Type B pancreatic cell (in vitro differentiated cells): ENCODE measurements at regions not wholly inside any gene's neighbourhood (a gene's known extent, or its start where the extent isn't known, plus 50 kb on each side); places are given as distances from the start of the nearest gene placed in this dataset.
"Not testable (repeated sequence)": the region's sequence is repeated elsewhere in the genome, so short reads cannot be mapped to it uniquely, and the experiment has no call there.

ENCODE experiments used
- DNase-seq: peaks from one replicate; pipeline ENCODE4 v3.0.0; 2021; ENCODE audit warnings: mixed read lengths; ENCODE audit not compliant: unreplicated experiment; ENCODE audit errors: extremely low spot score
- H3K27ac Mint-ChIP-seq: 2 replicates; pipeline ENCODE4 v1.8.0; 2021; ENCODE audit warnings: mild to moderate bottlenecking, mixed read lengths
- H3K27me3 Mint-ChIP-seq: 2 replicates; pipeline ENCODE4 v1.8.0; 2021; ENCODE audit warnings: mixed read lengths
- H3K36me3 Mint-ChIP-seq: 2 replicates; pipeline ENCODE4 v1.8.0; 2021; ENCODE audit warnings: mixed read lengths
- H3K4me1 Mint-ChIP-seq: one replicate; pipeline ENCODE4 v1.8.0; 2021; ENCODE audit warnings: mixed read lengths; ENCODE audit not compliant: unreplicated experiment
- H3K4me3 Mint-ChIP-seq: 2 replicates; pipeline ENCODE4 v1.8.0; 2021; ENCODE audit warnings: mild to moderate bottlenecking, mixed read lengths
- H3K9me3 Mint-ChIP-seq: 2 replicates; pipeline ENCODE4 v1.8.0; 2021; ENCODE audit warnings: mixed read lengths
- TF ChIP-seq, protein P1 (sequence below): fragments of 200-600 bp; sonication (generic); conservative IDR thresholded peaks from 2 replicates; pipeline ENCODE4 v1.5.0; 2021; ENCODE audit warnings: antibody characterized with exemption, mild to moderate bottlenecking

DNA sequence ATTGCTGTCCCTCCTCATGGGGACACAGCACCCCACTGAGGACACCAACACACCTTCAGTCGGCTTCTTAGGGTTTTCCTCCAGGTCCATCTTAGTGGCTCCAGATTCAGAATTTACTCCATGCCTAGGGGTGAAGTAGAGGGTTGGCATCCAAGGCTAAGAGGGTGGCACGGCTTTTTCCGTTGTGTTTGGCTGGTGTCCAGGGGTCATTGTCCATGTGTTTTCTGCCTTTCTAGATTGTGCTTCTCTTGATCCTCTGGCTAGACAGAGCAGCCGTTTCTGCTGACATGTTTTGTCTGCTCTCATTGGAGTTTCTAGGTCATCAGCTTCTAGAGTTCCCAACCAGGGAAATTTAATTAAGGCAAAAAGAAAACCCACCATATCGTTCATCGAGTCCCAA lies 291.6 kb upstream of the CELF2 start:
- Mint-ChIP-seq H3K27me3 (peaks cover 6% of the 10 kb centered on the region), H3K4me3 (no peak overlapping the region), H3K36me3 (no peaks in the 10 kb centered on the region), H3K4me1 (no peaks in the 10 kb centered on the region), H3K27ac (no peak overlapping the region), H3K9me3 (no peaks in the 10 kb centered on the region)
- no peak for DNase-seq
- TF ChIP-seq, protein P1, sequence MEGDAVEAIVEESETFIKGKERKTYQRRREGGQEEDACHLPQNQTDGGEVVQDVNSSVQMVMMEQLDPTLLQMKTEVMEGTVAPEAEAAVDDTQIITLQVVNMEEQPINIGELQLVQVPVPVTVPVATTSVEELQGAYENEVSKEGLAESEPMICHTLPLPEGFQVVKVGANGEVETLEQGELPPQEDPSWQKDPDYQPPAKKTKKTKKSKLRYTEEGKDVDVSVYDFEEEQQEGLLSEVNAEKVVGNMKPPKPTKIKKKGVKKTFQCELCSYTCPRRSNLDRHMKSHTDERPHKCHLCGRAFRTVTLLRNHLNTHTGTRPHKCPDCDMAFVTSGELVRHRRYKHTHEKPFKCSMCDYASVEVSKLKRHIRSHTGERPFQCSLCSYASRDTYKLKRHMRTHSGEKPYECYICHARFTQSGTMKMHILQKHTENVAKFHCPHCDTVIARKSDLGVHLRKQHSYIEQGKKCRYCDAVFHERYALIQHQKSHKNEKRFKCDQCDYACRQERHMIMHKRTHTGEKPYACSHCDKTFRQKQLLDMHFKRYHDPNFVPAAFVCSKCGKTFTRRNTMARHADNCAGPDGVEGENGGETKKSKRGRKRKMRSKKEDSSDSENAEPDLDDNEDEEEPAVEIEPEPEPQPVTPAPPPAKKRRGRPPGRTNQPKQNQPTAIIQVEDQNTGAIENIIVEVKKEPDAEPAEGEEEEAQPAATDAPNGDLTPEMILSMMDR = no peak

- not testable (repeated sequence) for DNase-seq, H3K4me1 Mint-ChIP-seq, H3K9me3 Mint-ChIP-seq, H3K4me3 Mint-ChIP-seq, H3K27ac Mint-ChIP-seq, H3K36me3 Mint-ChIP-seq, H3K27me3 Mint-ChIP-seq
Measured at GRCh38 chr10:10727411-10727810, 290.3 kb upstream of the CELF2 start.

GRCh38 chr10:10727812-10728211 lies 289.9 kb upstream of the CELF2 start:
- H3K27ac Mint-ChIP-seq = no peak overlapping the region
- no peaks in the 10 kb centered on the region for H3K36me3 Mint-ChIP-seq
- peaks cover 6% of the 10 kb centered on the region for H3K27me3 Mint-ChIP-seq
- no peak overlapping the region for H3K4me3 Mint-ChIP-seq
- no peaks in the 10 kb centered on the region for H3K9me3 Mint-ChIP-seq
- TF ChIP-seq, protein P1 = no peak
- DNase-seq = no peak
- no peaks in the 10 kb centered on the region for H3K4me1 Mint-ChIP-seq

- Mint-ChIP-seq H3K4me1 (no peaks in the 10 kb centered on the region), H3K27me3 (peaks cover 3% of the 10 kb centered on the region), H3K27ac (no peak overlapping the region), H3K36me3 (no peaks in the 10 kb centered on the region), H3K4me3 (no peak overlapping the region), H3K9me3 (no peaks in the 10 kb centered on the region)
- TF ChIP-seq, protein P1 = no peak
- DNase-seq = no peak
Measured at GRCh38 chr10:10730471-10731043, 287.1 kb upstream of the CELF2 start.

DNA sequence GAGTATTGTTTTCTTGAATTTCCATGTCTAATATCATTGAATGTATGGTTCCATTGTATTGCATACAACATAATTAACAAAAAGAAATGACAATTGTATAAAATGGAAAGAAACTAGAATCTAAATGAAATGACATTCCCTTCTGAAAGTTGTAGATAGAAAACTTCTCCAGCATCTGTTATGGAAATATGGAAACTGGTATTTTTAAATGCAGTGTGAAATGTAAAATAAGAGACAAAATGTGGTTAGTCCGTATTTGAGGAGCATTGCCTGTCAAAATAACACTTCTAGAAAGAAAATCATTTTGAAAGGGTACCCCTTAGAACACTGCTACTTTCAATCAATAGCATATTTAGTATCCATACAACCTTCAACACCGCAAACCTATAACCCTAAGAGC lies 286.3 kb upstream of the CELF2 start:
- Mint-ChIP-seq H3K4me3 (no peak overlapping the region), H3K27ac (no peak overlapping the region), H3K27me3 (peaks cover 3% of the 10 kb centered on the region), H3K36me3 (no peaks in the 10 kb centered on the region), H3K4me1 (no peaks in the 10 kb centered on the region), H3K9me3 (no peaks in the 10 kb centered on the region)
- TF ChIP-seq, protein P1 = no peak
- DNase-seq = no peak

DNA sequence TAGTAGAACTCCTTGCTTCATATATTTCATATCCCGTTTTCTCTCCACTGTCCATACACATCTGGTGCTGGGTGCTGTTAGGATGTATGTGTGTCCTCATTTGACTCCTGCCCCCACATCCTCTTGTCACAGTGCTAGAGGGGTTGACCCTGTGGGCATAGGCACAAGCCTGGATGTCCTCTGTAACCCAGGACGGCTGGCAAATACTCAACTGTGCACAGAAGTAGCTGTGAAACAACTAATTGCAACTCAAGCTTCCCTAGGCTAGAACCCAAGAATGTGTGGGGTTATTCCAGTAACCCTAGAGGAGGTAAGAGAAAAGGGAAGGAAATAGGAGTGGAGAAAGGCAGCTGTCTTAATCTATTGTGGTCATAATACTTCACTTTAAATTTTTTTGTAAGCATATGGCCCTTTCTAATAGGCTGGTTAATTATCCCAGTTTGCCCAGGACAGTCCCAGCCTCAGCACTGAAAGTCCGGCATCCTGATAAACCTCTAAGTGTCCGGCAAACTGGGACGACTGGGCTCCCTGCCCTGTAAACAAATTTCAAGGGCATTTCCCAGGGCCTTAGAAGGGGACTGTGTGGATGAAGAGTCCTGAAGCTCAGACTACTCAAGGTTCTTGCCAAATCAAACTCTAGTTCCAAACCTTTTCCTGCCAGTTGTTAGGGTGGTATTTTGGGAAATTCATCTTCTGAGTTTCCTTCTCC lies 283.2 kb upstream of the CELF2 start:
- DNase-seq = no peak
- Mint-ChIP-seq H3K4me3 (no peak overlapping the region), H3K36me3 (no peaks in the 10 kb centered on the region), H3K9me3 (no peaks in the 10 kb centered on the region), H3K4me1 (no peaks in the 10 kb centered on the region), H3K27ac (no peak overlapping the region), H3K27me3 (no peaks in the 10 kb centered on the region)
- TF ChIP-seq, protein P1 = no peak
